ENCODE measurements at regions not wholly inside any gene's neighbourhood (a gene's known extent, or its start where the extent isn't known, plus 50 kb on each side); places are given as distances from the start of the nearest gene placed in this dataset.

GRCh38 chr1:83734420-83734819 is 264.5 kb downstream of the TTLL7 start:
- H3K27me3 ChIP-seq (ENCODE audit: insufficient read depth, low read length) = no peaks in the 10 kb centered on the region
- TF ChIP-seq, protein P1, sequence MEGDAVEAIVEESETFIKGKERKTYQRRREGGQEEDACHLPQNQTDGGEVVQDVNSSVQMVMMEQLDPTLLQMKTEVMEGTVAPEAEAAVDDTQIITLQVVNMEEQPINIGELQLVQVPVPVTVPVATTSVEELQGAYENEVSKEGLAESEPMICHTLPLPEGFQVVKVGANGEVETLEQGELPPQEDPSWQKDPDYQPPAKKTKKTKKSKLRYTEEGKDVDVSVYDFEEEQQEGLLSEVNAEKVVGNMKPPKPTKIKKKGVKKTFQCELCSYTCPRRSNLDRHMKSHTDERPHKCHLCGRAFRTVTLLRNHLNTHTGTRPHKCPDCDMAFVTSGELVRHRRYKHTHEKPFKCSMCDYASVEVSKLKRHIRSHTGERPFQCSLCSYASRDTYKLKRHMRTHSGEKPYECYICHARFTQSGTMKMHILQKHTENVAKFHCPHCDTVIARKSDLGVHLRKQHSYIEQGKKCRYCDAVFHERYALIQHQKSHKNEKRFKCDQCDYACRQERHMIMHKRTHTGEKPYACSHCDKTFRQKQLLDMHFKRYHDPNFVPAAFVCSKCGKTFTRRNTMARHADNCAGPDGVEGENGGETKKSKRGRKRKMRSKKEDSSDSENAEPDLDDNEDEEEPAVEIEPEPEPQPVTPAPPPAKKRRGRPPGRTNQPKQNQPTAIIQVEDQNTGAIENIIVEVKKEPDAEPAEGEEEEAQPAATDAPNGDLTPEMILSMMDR (IDR thresholded peaks at IDR 0.05; ENCODE audit: low read length) = no peak
- no peak for TF ChIP-seq EZH2 (IDR thresholded peaks at IDR 0.05; ENCODE audit: borderline replicate concordance, low read length)
- no peak overlapping the region for H2AFZ ChIP-seq (ENCODE audit: low read length)
- H3K79me2 ChIP-seq (ENCODE audit: insufficient read depth, low read length) = no peaks in the 10 kb centered on the region
- no peak overlapping the region for H3K27ac ChIP-seq (ENCODE audit: low read depth, low read length, poor library complexity, severe bottlenecking)
- H3K4me3 ChIP-seq (ENCODE audit: low read depth, low read length, poor library complexity, severe bottlenecking) = no peak overlapping the region
- no peaks in the 10 kb centered on the region for H3F3A ChIP-seq (ENCODE audit: insufficient read depth, low read length)
- H4K20me1 ChIP-seq (ENCODE audit: insufficient read depth, low read length) = no peaks in the 10 kb centered on the region
- H3K9me3 ChIP-seq (ENCODE audit: low read length) = no peaks in the 10 kb centered on the region
- no peaks in the 10 kb centered on the region for H3K9me2 ChIP-seq (ENCODE audit: low read depth, low read length)
- peaks cover 6% of the 10 kb centered on the region for H3K4me1 ChIP-seq (ENCODE audit: insufficient read depth, low read length, severe bottlenecking)
- no peak overlapping the region for H3K4me2 ChIP-seq (ENCODE audit: low read length)
- H3K36me3 ChIP-seq (ENCODE audit: insufficient read depth, low read length) = no peaks in the 10 kb centered on the region
- no peak overlapping the region for H3K9ac ChIP-seq (ENCODE audit: low read length)

GRCh38 chr1:83725735-83726360 is 273.1 kb downstream of the TTLL7 start:
- Histone ChIP-seq H3K79me2 (ENCODE audit: insufficient read depth, low read length) (no peaks in the 10 kb centered on the region), H3K36me3 (ENCODE audit: insufficient read depth, low read length) (no peaks in the 10 kb centered on the region), H3K4me3 (ENCODE audit: low read depth, low read length, poor library complexity, severe bottlenecking) (no peak overlapping the region), H3K4me2 (ENCODE audit: low read length) (no peak overlapping the region), H3K9ac (ENCODE audit: low read length) (no peak overlapping the region), H3K27me3 (ENCODE audit: insufficient read depth, low read length) (no peaks in the 10 kb centered on the region), H3K9me2 (ENCODE audit: low read depth, low read length) (no peaks in the 10 kb centered on the region), H2AFZ (ENCODE audit: low read length) (0 out of 2 replicates have a peak overlapping the region, but pooled peaks have one; percentile 7), H3K4me1 (ENCODE audit: insufficient read depth, low read length, severe bottlenecking) (peaks cover 16% of the 10 kb centered on the region), H3F3A (ENCODE audit: insufficient read depth, low read length) (no peaks in the 10 kb centered on the region), H3K27ac (ENCODE audit: low read depth, low read length, poor library complexity, severe bottlenecking) (no peak overlapping the region), H3K9me3 (ENCODE audit: low read length) (no peaks in the 10 kb centered on the region), H4K20me1 (ENCODE audit: insufficient read depth, low read length) (no peaks in the 10 kb centered on the region)
- TF ChIP-seq, protein P1 (IDR thresholded peaks at IDR 0.05; ENCODE audit: low read length) = no peak
- TF ChIP-seq EZH2 (IDR thresholded peaks at IDR 0.05; ENCODE audit: borderline replicate concordance, low read length) = no peak

DNA sequence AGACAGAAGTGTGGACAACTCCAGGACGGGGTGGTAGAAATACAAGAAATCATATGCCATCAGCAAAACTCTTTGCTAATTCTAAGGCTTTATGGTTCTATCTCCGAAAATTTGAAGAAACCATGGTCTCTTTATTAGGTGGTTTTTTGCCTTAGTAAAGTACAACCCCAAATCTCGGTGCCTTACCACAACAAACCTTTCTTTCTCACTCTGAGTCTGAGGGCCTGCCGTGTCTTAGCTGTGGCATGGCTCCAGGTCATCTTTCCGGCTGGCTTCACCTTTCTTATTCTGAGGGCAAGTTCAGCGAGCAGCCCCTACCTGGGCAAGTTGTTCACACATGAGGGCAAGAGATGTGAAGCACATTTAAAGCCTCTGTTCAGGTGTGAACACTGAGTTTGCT is 280.6 kb downstream of the TTLL7 start:
- TF ChIP-seq, protein P1 (IDR thresholded peaks at IDR 0.05; ENCODE audit: low read length) = no peak
- TF ChIP-seq EZH2 (IDR thresholded peaks at IDR 0.05; ENCODE audit: borderline replicate concordance, low read length) = no peak
- H3K79me2 ChIP-seq (ENCODE audit: insufficient read depth, low read length) = no peaks in the 10 kb centered on the region
- H3K4me1 ChIP-seq (ENCODE audit: insufficient read depth, low read length, severe bottlenecking) = peaks cover 14% of the 10 kb centered on the region
- H3K4me3 ChIP-seq (ENCODE audit: low read depth, low read length, poor library complexity, severe bottlenecking) = no peak overlapping the region
- H3K27ac ChIP-seq (ENCODE audit: low read depth, low read length, poor library complexity, severe bottlenecking) = peak overlapping the region; percentile 11
- no peaks in the 10 kb centered on the region for H3K36me3 ChIP-seq (ENCODE audit: insufficient read depth, low read length)
- no peak overlapping the region for H3K9ac ChIP-seq (ENCODE audit: low read length)
- H3K9me3 ChIP-seq (ENCODE audit: low read length) = no peaks in the 10 kb centered on the region
- H3F3A ChIP-seq (ENCODE audit: insufficient read depth, low read length) = no peaks in the 10 kb centered on the region
- H4K20me1 ChIP-seq (ENCODE audit: insufficient read depth, low read length) = no peaks in the 10 kb centered on the region
- H2AFZ ChIP-seq (ENCODE audit: low read length) = no peak overlapping the region; the same call in 1 of the 2 replicates
- H3K9me2 ChIP-seq (ENCODE audit: low read depth, low read length) = no peaks in the 10 kb centered on the region
- H3K27me3 ChIP-seq (ENCODE audit: insufficient read depth, low read length) = no peaks in the 10 kb centered on the region
- H3K4me2 ChIP-seq (ENCODE audit: low read length) = no peak overlapping the region; the same call in 1 of the 2 replicates
